Testis (tissue), 2 donors: ENCODE measurements at regions not wholly inside any gene's neighbourhood (a gene's known extent, or its start where the extent isn't known, plus 50 kb on each side); places are given as distances from the start of the nearest gene placed in this dataset.

ENCODE experiments used
- DNase-seq: peaks from one replicate; pipeline ENCODE4 v3.0.0-alpha.2; 2019
- H3K27ac ChIP-seq, 2 donors: fragments of 200-600 bp; sonication (generic); one replicate each; pipeline ENCODE4 v1.5.1; 2019
- H3K27me3 ChIP-seq: fragments of 200-600 bp; sonication (generic); one replicate; pipeline ENCODE4 v1.5.1; 2019
- H3K36me3 ChIP-seq: fragments of 200-600 bp; sonication (generic); one replicate; pipeline ENCODE4 v1.5.1; 2017; ENCODE audit warnings: low read depth; ENCODE audit errors: missing control alignments
- H3K4me1 ChIP-seq: fragments of 200-600 bp; sonication (generic); one replicate; pipeline ENCODE4 v1.5.1; 2019
- H3K4me3 ChIP-seq, 2 donors: fragments of 200-600 bp; sonication (generic); one replicate each; pipeline ENCODE4 v1.5.1; 2017 to 2019
- H3K9me3 ChIP-seq: fragments of 200-600 bp; sonication (generic); one replicate; pipeline ENCODE4 v1.5.1; 2017
- POLR2A ChIP-seq: fragments of 450-650 bp; IDR thresholded peaks from one replicate; pipeline ENCODE4 v1.6.1; 2017; ENCODE audit warnings: antibody characterized with exemption, mild to moderate bottlenecking, moderate library complexity
- WGBS, 2 donors: methylation state at CpG; one replicate each; pipeline ENCODE4 v1.1.5; 2018; 5-methylcytosine and 5-hydroxymethylcytosine counted together
- intact Hi-C: fragments of 100-400 bp; cut with DNase I; formaldehyde crosslinking; loops from one replicate; pipeline ENCODE4 v1.15.1; 2023; ENCODE audit warnings: low total_unique reads
- TF ChIP-seq, protein P1 (sequence below), 3 experiments: fragments of 450-650 bp in 2 of 3; fragments of 200-600 bp in 1 of 3; sonication (generic) in 1 of 3; IDR thresholded peaks; one replicate each; pipeline ENCODE4 v1.5.1; 2016 to 2019; ENCODE audit warnings: antibody characterized with exemption in 3 of 3, mild to moderate bottlenecking in 2 of 3, moderate library complexity in 1 of 3

DNA sequence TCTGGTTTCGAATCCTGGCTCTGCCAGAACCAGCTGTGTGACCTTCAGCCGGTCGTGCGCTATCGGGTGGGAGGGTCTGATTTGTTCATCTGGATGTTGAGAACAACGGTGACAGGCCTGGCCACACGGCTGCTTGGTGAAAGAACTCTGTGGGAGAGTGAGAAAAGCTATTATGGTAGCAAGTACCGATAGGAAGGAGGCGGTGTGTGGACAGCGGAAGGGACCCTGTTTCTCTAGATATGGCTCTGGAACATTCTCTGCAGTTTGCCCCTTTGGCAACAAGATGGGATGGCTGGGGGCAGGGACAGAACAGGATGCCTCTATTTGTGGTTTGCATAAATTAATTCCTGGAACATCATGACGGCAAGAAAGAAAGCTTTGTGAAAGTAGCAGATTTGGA is 347.3 kb downstream of the AACS start:
- no peak overlapping the region for H3K27ac ChIP-seq
- no peak for DNase-seq
- intact Hi-C loops: no loop called here

DNA sequence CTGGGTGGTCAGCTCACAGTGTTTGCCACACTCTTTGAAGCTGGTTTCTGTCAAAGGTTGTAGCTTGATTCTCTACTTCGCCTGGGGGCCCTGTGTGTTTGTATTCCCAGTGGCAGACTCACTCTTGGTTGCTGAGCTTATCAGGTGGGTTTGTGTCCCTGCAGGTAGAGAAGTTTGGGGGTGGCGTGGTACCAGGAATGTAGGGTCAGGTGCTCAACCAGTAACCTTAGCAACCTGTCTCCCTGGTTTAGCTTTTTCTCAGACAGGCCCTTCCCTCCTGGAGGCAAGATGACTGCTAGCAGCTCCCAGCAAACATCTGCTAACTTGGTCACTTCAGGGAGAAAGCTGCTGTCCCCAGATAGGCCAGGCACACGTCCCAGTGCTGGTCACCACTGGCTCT is 352.2 kb downstream of the AACS start:
- no peaks in the 10 kb centered on the region for H3K27me3 ChIP-seq
- intact Hi-C loops: no loop called here
- no peaks in the 10 kb centered on the region for H3K36me3 ChIP-seq
- no peak overlapping the region for H3K4me3 ChIP-seq
- no peak overlapping the region for H3K27ac ChIP-seq
- no peaks in the 10 kb centered on the region for H3K9me3 ChIP-seq
- no peak for TF ChIP-seq POLR2A
- TF ChIP-seq, protein P1, sequence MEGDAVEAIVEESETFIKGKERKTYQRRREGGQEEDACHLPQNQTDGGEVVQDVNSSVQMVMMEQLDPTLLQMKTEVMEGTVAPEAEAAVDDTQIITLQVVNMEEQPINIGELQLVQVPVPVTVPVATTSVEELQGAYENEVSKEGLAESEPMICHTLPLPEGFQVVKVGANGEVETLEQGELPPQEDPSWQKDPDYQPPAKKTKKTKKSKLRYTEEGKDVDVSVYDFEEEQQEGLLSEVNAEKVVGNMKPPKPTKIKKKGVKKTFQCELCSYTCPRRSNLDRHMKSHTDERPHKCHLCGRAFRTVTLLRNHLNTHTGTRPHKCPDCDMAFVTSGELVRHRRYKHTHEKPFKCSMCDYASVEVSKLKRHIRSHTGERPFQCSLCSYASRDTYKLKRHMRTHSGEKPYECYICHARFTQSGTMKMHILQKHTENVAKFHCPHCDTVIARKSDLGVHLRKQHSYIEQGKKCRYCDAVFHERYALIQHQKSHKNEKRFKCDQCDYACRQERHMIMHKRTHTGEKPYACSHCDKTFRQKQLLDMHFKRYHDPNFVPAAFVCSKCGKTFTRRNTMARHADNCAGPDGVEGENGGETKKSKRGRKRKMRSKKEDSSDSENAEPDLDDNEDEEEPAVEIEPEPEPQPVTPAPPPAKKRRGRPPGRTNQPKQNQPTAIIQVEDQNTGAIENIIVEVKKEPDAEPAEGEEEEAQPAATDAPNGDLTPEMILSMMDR (IDR thresholded peaks at IDR 0.05): no peak
- no peak for DNase-seq
- H3K4me1 ChIP-seq: no peaks in the 10 kb centered on the region
- 82 to 88% methylated on average over 2 to 3 of the region's 3 CpGs for WGBS, 2 donors

More for the DNA sequence above, 347.3 kb downstream of the AACS start:
- no peaks in the 10 kb centered on the region for H3K4me1 ChIP-seq
- H3K27me3 ChIP-seq: no peaks in the 10 kb centered on the region
- H3K36me3 ChIP-seq: no peaks in the 10 kb centered on the region
- H3K4me3 ChIP-seq: no peak overlapping the region
- no peaks in the 10 kb centered on the region for H3K9me3 ChIP-seq
- TF ChIP-seq POLR2A: no peak
- TF ChIP-seq, protein P1 (IDR thresholded peaks at IDR 0.05): no peak
- 60 to 62% methylated on average over 11 of the region's 11 CpGs for WGBS, 2 donors

DNA sequence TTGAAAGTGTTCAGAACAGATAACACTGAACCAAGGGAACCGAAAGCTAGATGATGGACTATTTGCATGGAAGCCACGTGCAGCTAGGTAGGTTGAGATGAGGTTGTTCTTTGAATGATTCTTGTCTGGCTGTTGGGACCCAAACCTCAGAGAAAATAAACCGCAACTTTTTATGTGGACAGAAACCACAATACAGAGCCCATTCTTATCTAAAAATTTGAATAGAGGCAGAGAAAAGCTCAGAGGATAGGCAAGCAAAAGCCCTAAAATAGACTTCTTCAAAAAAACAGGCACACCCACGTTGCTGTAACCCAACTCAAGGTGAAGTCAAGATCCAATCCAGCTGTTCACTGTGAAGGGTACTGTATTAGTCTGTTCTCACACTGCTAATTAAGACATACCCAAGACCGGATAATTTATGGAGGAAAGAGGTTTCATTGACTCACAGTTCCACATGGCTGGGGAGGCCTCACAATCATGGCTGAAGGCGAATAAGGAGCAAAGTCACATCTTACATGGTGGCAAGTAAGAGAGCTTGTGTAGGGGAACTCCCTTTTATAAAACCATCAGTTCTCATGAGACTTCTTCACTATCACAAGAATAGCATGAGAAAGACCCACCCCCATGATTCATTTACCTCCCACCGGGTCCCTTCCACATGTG is 353.8 kb downstream of the AACS start:
- DNase-seq: no peak
- Histone ChIP-seq H3K4me3 (no peak overlapping the region), H3K27me3 (no peaks in the 10 kb centered on the region), H3K9me3 (no peaks in the 10 kb centered on the region), H3K4me1 (no peaks in the 10 kb centered on the region), H3K36me3 (no peaks in the 10 kb centered on the region), H3K27ac (no peak overlapping the region)
- TF ChIP-seq, protein P1 (IDR thresholded peaks at IDR 0.05): no peak
- no peak for TF ChIP-seq POLR2A
- WGBS, 2 donors: 81 to 85% methylated on average over 7 of the region's 7 CpGs
- intact Hi-C loops: no loop called here

- no peaks in the 10 kb centered on the region for H3K9me3 ChIP-seq
- H3K36me3 ChIP-seq: no peaks in the 10 kb centered on the region
- no peaks in the 10 kb centered on the region for H3K4me1 ChIP-seq
- H3K4me3 ChIP-seq: no peak overlapping the region
- no peaks in the 10 kb centered on the region for H3K27me3 ChIP-seq
- TF ChIP-seq, protein P1 (IDR thresholded peaks at IDR 0.05): no peak
- TF ChIP-seq POLR2A: no peak
- no peak for DNase-seq
- WGBS, 2 donors: 57% methylated on average over 3 of the region's 3 CpGs
- intact Hi-C loops: no loop called here
- no peak overlapping the region for H3K27ac ChIP-seq
These were observed 359.7 kb downstream of the AACS start for GRCh38 chr12:125424909-125425308.

GRCh38 chr12:125431516-125431915 is 366.3 kb downstream of the AACS start:
- intact Hi-C loops: no loop called here

More at GRCh38 chr12:125431516-125431915, 366.3 kb downstream of the AACS start:
- WGBS, 2 donors: 73 to 77% methylated on average over 6 of the region's 6 CpGs
- Histone ChIP-seq H3K27ac (no peak overlapping the region), H3K36me3 (no peaks in the 10 kb centered on the region), H3K27me3 (no peaks in the 10 kb centered on the region), H3K9me3 (no peaks in the 10 kb centered on the region), H3K4me3 (no peak overlapping the region), H3K4me1 (peaks cover 3% of the 10 kb centered on the region)
- no peak for DNase-seq
- no peak for TF ChIP-seq POLR2A
- TF ChIP-seq, protein P1 (IDR thresholded peaks at IDR 0.05): no peak
